HepG2 (cell line): ENCODE measurements at regions not wholly inside any gene's neighbourhood (a gene's known extent, or its start where the extent isn't known, plus 50 kb on each side); places are given as distances from the start of the nearest gene placed in this dataset.

Source experiments
- ATAC-seq: fragments of 200-7000 bp; cut with Tn5 transposase; 3 replicates; pipeline ENCODE4 v1.9.1; 2020; ENCODE audit warnings: mild to moderate bottlenecking, moderate library complexity
- BruUV-seq: library from RNA; stranded (reverse); fragments of 400-500 nt; replicated peaks from 2 replicates; lab custom pipeline; 2021; lab: Mats Ljungman, UMichigan
- CTCF ChIA-PET: fragments of 300-600 bp; formaldehyde crosslinking; extraction: SDS; loops from one replicate; lab custom pipeline; 2021; ENCODE audit warnings: low total read pairs, inconsistent platforms, low intra/inter-chr PET ratio; lab: Yijun Ruan, JAX
- POLR2A ChIA-PET: fragments of 350-600 bp; sonication (Branson Sonifier 250); formaldehyde crosslinking; loops from one replicate; lab custom pipeline; 2020; ENCODE audit warnings: antibody characterized with exemption, inconsistent platforms; lab: Yijun Ruan, JAX
- DNase-seq: peaks from one replicate; pipeline ENCODE4 v3.0.0-alpha.2; 2015; ENCODE audit warnings: low spot score
- FAIRE-seq: peaks from 3 replicates; lab custom pipeline; 2011; peaks lifted over from hg19 to GRCh38; lab: Jason Lieb, UNC
- H2AFZ ChIP-seq: one replicate; pipeline ENCODE4 v1.6.1; 2011; ENCODE audit warnings: low read length, inconsistent platforms
- H3K27ac ChIP-seq: fragments of 300-600 bp; 3 replicates; pipeline ENCODE4 v1.8.0; 2011; ENCODE audit warnings: mixed run types, mild to moderate bottlenecking, mixed read lengths, low read length, inconsistent platforms; ENCODE audit not compliant: insufficient read depth; ENCODE audit errors: extremely low read length
- H3K27me3 ChIP-seq, 2 experiments: fragments of 200-600 bp in 1 of 2; 2 replicates in 1 of 2; 3 replicates in 1 of 2; pipeline versions ENCODE4 v1.6.0 to v1.8.0; 2011; ENCODE audit warnings: low read length in 2 of 2, mild to moderate bottlenecking in 2 of 2, moderate library complexity in 2 of 2, inconsistent platforms in 1 of 2; ENCODE audit not compliant: insufficient read depth in 2 of 2, control insufficient read depth in 1 of 2
- H3K36me3 ChIP-seq, 2 experiments: fragments of 200-600 bp in 1 of 2; replicated peaks in 1 of 2; 2 replicates in 1 of 2; 3 replicates in 1 of 2; pipeline versions ENCODE4 v1.5.1 to v1.8.0; 2011; ENCODE audit warnings: low read length in 2 of 2, inconsistent platforms in 1 of 2; ENCODE audit not compliant: insufficient read depth in 2 of 2, control insufficient read depth in 1 of 2
- H3K4me1 ChIP-seq: 2 replicates; pipeline ENCODE4 v1.5.1; 2012; ENCODE audit warnings: low read length, inconsistent platforms; ENCODE audit not compliant: insufficient read depth
- H3K4me2 ChIP-seq: 2 replicates; pipeline ENCODE4 v1.6.0; 2011; ENCODE audit warnings: low read depth, low read length, inconsistent platforms
- H3K4me3 ChIP-seq, 3 experiments: fragments of 200-600 bp in 1 of 3; sonication (generic), shearing (Covaris generic) in 1 of 3; replicated peaks in 1 of 3; 2 replicates each; pipeline ENCODE4 v1.5.1; 2011 to 2016; ENCODE audit warnings: low read length in 3 of 3, inconsistent platforms in 2 of 3, low read depth in 2 of 3, mild to moderate bottlenecking in 2 of 3, control low read depth in 1 of 3, mixed read lengths in 1 of 3; ENCODE audit not compliant: insufficient read depth in 1 of 3
- H3K79me2 ChIP-seq: one replicate; pipeline ENCODE4 v1.6.1; 2011; ENCODE audit warnings: low read length, inconsistent platforms; ENCODE audit not compliant: insufficient read depth
- H3K9ac ChIP-seq: 2 replicates; pipeline ENCODE4 v1.6.0; 2011; ENCODE audit warnings: mild to moderate bottlenecking, low read depth, low read length, inconsistent platforms; ENCODE audit not compliant: insufficient read depth
- H3K9me3 ChIP-seq: 2 replicates; pipeline ENCODE4 v1.5.1; 2012; ENCODE audit warnings: mild to moderate bottlenecking, low read length
- H4K20me1 ChIP-seq: 2 replicates; pipeline ENCODE4 v1.6.0; 2011; ENCODE audit warnings: inconsistent platforms, mild to moderate bottlenecking, low read length, moderate library complexity; ENCODE audit not compliant: insufficient read depth
- CBX2 ChIP-seq, 2 experiments: fragments of 200-600 bp in 1 of 2; sonication (generic); formaldehyde crosslinking in 1 of 2; IDR thresholded peaks; 2 replicates each; pipeline versions ENCODE4 v1.7.0 to v1.8.1; 2018 to 2022; ENCODE audit warnings: low read depth in 2 of 2, low read length in 1 of 2, mild to moderate bottlenecking in 1 of 2, missing genetic modification reagents in 1 of 2
- KLF6 ChIP-seq: IDR thresholded peaks from 2 replicates; pipeline ENCODE4 v1.8.0; 2016; ENCODE audit warnings: missing biosample characterization, missing genetic modification reagents
- SETDB1 ChIP-seq: sonication (generic); formaldehyde crosslinking; IDR thresholded peaks from 2 replicates; pipeline ENCODE4 v1.5.1; 2020; ENCODE audit warnings: missing genetic modification reagents, mild to moderate bottlenecking, borderline replicate concordance
- ZSCAN29 ChIP-seq: sonication (generic); formaldehyde crosslinking; conservative IDR thresholded peaks from 2 replicates; pipeline ENCODE4 v1.4.0; 2020; ENCODE audit warnings: mild to moderate bottlenecking, missing genetic modification reagents
- WGBS: methylation state at CpG from one replicate; pipeline ENCODE4 v1.1.6; 2017; ENCODE audit warnings: low lambda C conversion rate; 5-methylcytosine and 5-hydroxymethylcytosine counted together
- in situ Hi-C: cut with HindIII; loops from 2 replicates; pipeline ENCODE4 v1.10.0; 2017; ENCODE audit warnings: low pct_unique_long_range_greater_than_20kb; ENCODE audit not compliant: extremely low pct_ligation_motif_present
- intact Hi-C: fragments of 100-400 bp; cut with micrococcal nuclease; formaldehyde crosslinking; loops from one replicate; pipeline ENCODE4 v1.10.0; 2022; ENCODE audit not compliant: unreplicated experiment
- TF ChIP-seq, protein P1 (sequence below): sonication (generic); formaldehyde crosslinking; IDR thresholded peaks from 2 replicates; pipeline ENCODE4 v1.9.0; 2022; ENCODE audit warnings: missing genetic modification reagents, mild to moderate bottlenecking, borderline replicate concordance
- TF ChIP-seq, protein P2 (sequence below): sonication (generic); formaldehyde crosslinking; IDR thresholded peaks from 2 replicates; pipeline ENCODE4 v1.8.1; 2023; ENCODE audit warnings: mild to moderate bottlenecking, missing genetic modification reagents

DNA sequence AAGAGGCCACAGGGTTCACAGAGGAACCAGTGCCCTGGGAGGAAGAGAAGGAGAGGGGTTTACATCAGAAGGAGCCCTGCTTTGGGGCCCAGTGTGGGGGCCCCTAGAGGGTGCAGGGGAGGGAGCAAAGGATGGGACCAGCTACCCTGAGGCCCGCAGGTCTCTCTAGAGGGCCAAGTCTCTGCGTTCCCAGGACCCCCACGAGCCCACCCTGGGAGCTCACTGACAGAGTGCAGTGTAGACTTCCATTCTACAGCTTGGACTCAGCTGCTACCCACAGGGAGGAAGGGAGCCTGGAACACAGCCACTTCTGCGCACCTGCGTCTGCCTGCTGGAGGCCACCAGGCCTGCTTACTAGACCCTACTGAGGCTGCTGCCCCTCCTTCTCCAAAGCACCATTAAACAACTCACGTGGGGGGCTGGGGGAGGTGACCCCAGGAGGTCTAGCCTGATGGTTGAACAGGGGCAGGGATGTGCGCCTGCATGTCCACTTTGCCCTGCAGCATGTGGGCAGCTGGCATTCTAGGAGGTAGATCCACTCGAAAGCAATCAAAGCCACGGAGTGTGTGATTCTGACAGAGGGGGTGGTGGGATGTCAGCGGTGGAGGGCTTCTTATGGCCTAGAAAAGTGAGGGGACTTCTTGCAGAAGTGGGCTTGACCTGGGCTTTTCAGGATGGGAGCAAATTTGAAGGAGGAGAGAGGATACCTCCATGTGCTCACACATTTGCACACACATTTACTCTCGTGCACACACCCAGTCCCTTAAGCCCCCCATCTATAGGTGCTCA lies 90.2 kb downstream of the ZFP36L2 start (continued):
- TF ChIP-seq KLF6 (CRISPR knock-in tag) (no peak), ZSCAN29 (CRISPR knock-in tag) (no peak), CBX2 (IDR thresholded peaks at IDR 0.05; ENCODE audit: low read depth, low read length) (no peak), CBX2 (CRISPR knock-in tag; IDR thresholded peaks at IDR 0.05; ENCODE audit: low read depth) (no peak)
- TF ChIP-seq, all 625 proteins: peak for 0

DNA sequence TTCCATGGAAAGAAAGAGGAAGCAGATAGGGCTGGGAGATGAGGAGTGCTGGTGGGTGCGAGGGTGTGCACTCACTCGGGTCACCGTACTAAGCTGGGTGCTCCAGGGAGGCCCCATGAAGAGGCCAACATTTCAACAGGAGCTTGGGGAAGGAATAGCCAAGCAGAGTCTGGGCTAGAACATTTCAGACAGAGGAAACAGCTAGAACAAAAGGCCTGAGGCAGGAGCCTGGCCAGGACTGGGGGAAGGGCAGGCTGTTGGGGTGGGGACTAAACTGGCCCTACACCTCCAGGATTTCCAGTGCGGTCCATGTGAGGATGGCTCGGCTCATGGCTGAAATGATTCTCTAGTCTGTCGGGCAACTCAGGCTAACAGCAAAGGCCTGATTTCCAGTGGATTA lies 90.8 kb downstream of the ZFP36L2 start:
- Histone ChIP-seq H3K79me2 (no peaks in the 10 kb centered on the region), H3K36me3 (no peaks in the 10 kb centered on the region), H4K20me1 (no peaks in the 10 kb centered on the region), H3K4me2 (no peak overlapping the region), H3K9me3 (no peaks in the 10 kb centered on the region), H3K27me3 (no peaks in the 10 kb centered on the region), H3K9ac (no peak overlapping the region), H3K4me3 (no peak overlapping the region), H3K27ac (no peak overlapping the region), H2AFZ (no peak overlapping the region), H3K4me1 (peaks cover 58% of the 10 kb centered on the region)
- ChIA-PET POLR2A (interaction anchor here (1.4 kb wide), 1 partner anchor 91 kb away, joined by 4 read pairs; the partner anchor contains the start of gene ZFP36L2), CTCF (no interaction called here)
- intact Hi-C loops (no loop called here), in situ Hi-C loops (no loop called here)
- FAIRE-seq (no peak), ATAC-seq (no peak), DNase-seq (no peak)
- BruUV-seq = no TSS peak
- TF ChIP-seq SETDB1 (CRISPR knock-in tag) = no peak
- TF ChIP-seq, protein P1, sequence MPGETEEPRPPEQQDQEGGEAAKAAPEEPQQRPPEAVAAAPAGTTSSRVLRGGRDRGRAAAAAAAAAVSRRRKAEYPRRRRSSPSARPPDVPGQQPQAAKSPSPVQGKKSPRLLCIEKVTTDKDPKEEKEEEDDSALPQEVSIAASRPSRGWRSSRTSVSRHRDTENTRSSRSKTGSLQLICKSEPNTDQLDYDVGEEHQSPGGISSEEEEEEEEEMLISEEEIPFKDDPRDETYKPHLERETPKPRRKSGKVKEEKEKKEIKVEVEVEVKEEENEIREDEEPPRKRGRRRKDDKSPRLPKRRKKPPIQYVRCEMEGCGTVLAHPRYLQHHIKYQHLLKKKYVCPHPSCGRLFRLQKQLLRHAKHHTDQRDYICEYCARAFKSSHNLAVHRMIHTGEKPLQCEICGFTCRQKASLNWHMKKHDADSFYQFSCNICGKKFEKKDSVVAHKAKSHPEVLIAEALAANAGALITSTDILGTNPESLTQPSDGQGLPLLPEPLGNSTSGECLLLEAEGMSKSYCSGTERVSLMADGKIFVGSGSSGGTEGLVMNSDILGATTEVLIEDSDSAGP (CRISPR knock-in tag) = peak; percentile 31; the same call in 1 of the 2 replicates
- TF ChIP-seq, protein P2, sequence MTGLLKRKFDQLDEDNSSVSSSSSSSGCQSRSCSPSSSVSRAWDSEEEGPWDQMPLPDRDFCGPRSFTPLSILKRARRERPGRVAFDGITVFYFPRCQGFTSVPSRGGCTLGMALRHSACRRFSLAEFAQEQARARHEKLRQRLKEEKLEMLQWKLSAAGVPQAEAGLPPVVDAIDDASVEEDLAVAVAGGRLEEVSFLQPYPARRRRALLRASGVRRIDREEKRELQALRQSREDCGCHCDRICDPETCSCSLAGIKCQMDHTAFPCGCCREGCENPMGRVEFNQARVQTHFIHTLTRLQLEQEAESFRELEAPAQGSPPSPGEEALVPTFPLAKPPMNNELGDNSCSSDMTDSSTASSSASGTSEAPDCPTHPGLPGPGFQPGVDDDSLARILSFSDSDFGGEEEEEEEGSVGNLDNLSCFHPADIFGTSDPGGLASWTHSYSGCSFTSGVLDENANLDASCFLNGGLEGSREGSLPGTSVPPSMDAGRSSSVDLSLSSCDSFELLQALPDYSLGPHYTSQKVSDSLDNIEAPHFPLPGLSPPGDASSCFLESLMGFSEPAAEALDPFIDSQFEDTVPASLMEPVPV (CRISPR knock-in tag) = no peak
- WGBS = 98% methylated on average over 6 of the region's 6 CpGs
